ENCODE measurements at regions not wholly inside any gene's neighbourhood (a gene's known extent, or its start where the extent isn't known, plus 50 kb on each side); places are given as distances from the start of the nearest gene placed in this dataset.

DNA sequence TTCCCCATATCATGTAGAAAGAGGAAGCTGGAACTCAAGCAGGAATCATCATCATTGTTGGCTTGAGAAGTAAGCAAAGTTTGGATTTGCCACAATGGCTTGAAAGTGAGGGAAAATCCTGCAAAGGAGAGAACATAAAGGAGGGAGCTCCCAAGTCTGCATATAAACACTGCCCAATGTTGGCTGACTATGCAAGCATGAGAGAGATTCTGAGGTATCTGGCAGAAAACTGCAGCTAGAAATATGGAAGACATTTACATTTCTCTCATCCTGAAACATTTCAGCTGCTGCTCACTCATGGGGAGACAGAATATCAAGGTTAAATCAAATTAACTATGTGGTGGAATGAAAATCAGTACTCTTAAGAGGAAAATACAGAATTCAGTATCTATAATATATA is 415.6 kb upstream of the TNC start:
- no peak for TF ChIP-seq FOXP1 (CRISPR knock-in tag; IDR thresholded peaks at IDR 0.05; ENCODE audit: borderline replicate concordance)
- TF ChIP-seq, protein P1, sequence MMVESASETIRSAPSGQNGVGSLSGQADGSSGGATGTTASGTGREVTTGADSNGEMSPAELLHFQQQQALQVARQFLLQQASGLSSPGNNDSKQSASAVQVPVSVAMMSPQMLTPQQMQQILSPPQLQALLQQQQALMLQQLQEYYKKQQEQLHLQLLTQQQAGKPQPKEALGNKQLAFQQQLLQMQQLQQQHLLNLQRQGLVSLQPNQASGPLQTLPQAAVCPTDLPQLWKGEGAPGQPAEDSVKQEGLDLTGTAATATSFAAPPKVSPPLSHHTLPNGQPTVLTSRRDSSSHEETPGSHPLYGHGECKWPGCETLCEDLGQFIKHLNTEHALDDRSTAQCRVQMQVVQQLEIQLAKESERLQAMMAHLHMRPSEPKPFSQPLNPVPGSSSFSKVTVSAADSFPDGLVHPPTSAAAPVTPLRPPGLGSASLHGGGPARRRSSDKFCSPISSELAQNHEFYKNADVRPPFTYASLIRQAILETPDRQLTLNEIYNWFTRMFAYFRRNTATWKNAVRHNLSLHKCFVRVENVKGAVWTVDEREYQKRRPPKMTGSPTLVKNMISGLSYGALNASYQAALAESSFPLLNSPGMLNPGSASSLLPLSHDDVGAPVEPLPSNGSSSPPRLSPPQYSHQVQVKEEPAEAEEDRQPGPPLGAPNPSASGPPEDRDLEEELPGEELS (CRISPR knock-in tag; IDR thresholded peaks at IDR 0.05), result no peak
- TF ChIP-seq CTCF (IDR thresholded peaks at IDR 0.05), result no peak
- no peak for TF ChIP-seq SP1 (CRISPR knock-in tag; conservative IDR thresholded peaks at IDR 0.05)
- no peak for TF ChIP-seq ATF1 (CRISPR knock-in tag; IDR thresholded peaks at IDR 0.05)
- TF ChIP-seq USF2 (CRISPR knock-in tag; IDR thresholded peaks at IDR 0.05), result no peak
- TF ChIP-seq ZNF425 (CRISPR knock-in tag; conservative IDR thresholded peaks at IDR 0.05), result no peak
- TF ChIP-seq ZNF423 (CRISPR knock-in tag; IDR thresholded peaks at IDR 0.05), result no peak
- no peak for TF ChIP-seq ATF3 (CRISPR knock-in tag; conservative IDR thresholded peaks at IDR 0.05)
- no peak for TF ChIP-seq CBFB (CRISPR knock-in tag; IDR thresholded peaks at IDR 0.05; ENCODE audit: low read depth)
- no peak for TF ChIP-seq TEAD4 (CRISPR knock-in tag; IDR thresholded peaks at IDR 0.05)
- TF ChIP-seq, protein P2, sequence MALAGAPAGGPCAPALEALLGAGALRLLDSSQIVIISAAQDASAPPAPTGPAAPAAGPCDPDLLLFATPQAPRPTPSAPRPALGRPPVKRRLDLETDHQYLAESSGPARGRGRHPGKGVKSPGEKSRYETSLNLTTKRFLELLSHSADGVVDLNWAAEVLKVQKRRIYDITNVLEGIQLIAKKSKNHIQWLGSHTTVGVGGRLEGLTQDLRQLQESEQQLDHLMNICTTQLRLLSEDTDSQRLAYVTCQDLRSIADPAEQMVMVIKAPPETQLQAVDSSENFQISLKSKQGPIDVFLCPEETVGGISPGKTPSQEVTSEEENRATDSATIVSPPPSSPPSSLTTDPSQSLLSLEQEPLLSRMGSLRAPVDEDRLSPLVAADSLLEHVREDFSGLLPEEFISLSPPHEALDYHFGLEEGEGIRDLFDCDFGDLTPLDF (CRISPR knock-in tag; IDR thresholded peaks at IDR 0.05), result no peak
